ENCODE measurements at regions not wholly inside any gene's neighbourhood (a gene's known extent, or its start where the extent isn't known, plus 50 kb on each side); places are given as distances from the start of the nearest gene placed in this dataset.
A peak's percentile ranks its signal among the peaks of the same experiment; 100 is the strongest.

- no peak for DNase-seq
Observed at GRCh38 chr5:173557123-173557903, 59.1 kb downstream of the BOD1 start.

GRCh38 chr5:173556142-173557028 is 60.1 kb downstream of the BOD1 start:
- DNase-seq: no peak

- no peak for DNase-seq
Observed at GRCh38 chr5:173554989-173555705, 61.3 kb downstream of the BOD1 start.

GRCh38 chr5:173554038-173554955 is 62.2 kb downstream of the BOD1 start:
- no peak for DNase-seq

GRCh38 chr5:173550641-173551040 is 65.8 kb downstream of the BOD1 start:
- no peak for DNase-seq

GRCh38 chr5:173549644-173550043 is 66.8 kb downstream of the BOD1 start:
- no peak for DNase-seq

- no peak for DNase-seq
Observed at GRCh38 chr5:173547579-173547978, 68.9 kb downstream of the BOD1 start.

- no peak for DNase-seq
Observed at GRCh38 chr5:173542964-173543363, 73.5 kb downstream of the BOD1 start.

GRCh38 chr5:173542159-173542558 is 74.3 kb downstream of the BOD1 start:
- DNase-seq: no peak

- no peak for DNase-seq
Observed at GRCh38 chr5:173538654-173539053, 77.8 kb downstream of the BOD1 start.

- DNase-seq: no peak
Observed at GRCh38 chr5:173538018-173538417, 78.4 kb downstream of the BOD1 start.

- no peak for DNase-seq
Observed at GRCh38 chr5:173537228-173537627, 79.2 kb downstream of the BOD1 start.

- DNase-seq: no peak
Observed at GRCh38 chr5:173535976-173536639, 80.3 kb downstream of the BOD1 start.

GRCh38 chr5:173535166-173535975 is 81.1 kb downstream of the BOD1 start:
- no peak for DNase-seq

GRCh38 chr5:173534664-173535063 is 81.8 kb downstream of the BOD1 start:
- no peak for DNase-seq

GRCh38 chr5:173534031-173534430 is 82.4 kb downstream of the BOD1 start:
- no peak for DNase-seq

GRCh38 chr5:173532689-173533250 is 83.7 kb downstream of the BOD1 start:
- no peak for DNase-seq

- no peak for DNase-seq
Observed at GRCh38 chr5:173531863-173532262, 84.6 kb downstream of the BOD1 start.

GRCh38 chr5:173530547-173530946 is 85.9 kb downstream of the BOD1 start:
- peak; percentile 5 for DNase-seq

- no peak for DNase-seq
Observed at GRCh38 chr5:173529861-173530260, 86.6 kb downstream of the BOD1 start.

Measured in RPMI8226 (cell line).